HCT116 (cell line): ENCODE measurements at regions not wholly inside any gene's neighbourhood (a gene's known extent, or its start where the extent isn't known, plus 50 kb on each side); places are given as distances from the start of the nearest gene placed in this dataset.

Source experiments
- ATAC-seq: fragments of 200-7000 bp; cut with Tn5 transposase; 2 replicates; pipeline ENCODE4 v1.9.1; 2020; ENCODE audit warnings: mild to moderate bottlenecking, moderate library complexity
- BruUV-seq: library from RNA; stranded (reverse); fragments of 400-500 nt; replicated peaks from 2 replicates; lab custom pipeline; 2021; lab: Mats Ljungman, UMichigan
- CTCF ChIA-PET: fragments of 300-600 bp; sonication (Branson Sonifier 250); formaldehyde crosslinking; loops from one replicate; lab custom pipeline; 2021; ENCODE audit warnings: antibody characterized with exemption; lab: Charles Lee
- POLR2A ChIA-PET: fragments of 300-600, 350-600 bp; sonication (Branson Sonifier 250); formaldehyde crosslinking; loops from one replicate; lab custom pipeline; 2021; ENCODE audit warnings: antibody characterized with exemption; lab: Charles Lee
- RAD21 ChIA-PET, 2 experiments: fragments of 300-600 bp; sonication (Branson Sonifier 250); formaldehyde crosslinking; loops; one replicate each; lab custom pipeline; 2023; ENCODE audit warnings: low total read pairs in 2 of 2; ENCODE audit not compliant: uncharacterized antibody in 2 of 2, unreplicated experiment in 2 of 2, low non-redundant PET in 1 of 2; lab: Charles Lee
- DNase-seq: peaks from one replicate; pipeline ENCODE4 v3.0.0-alpha.2; 2010; ENCODE audit warnings: low read depth, low spot score
- H2AFZ ChIP-seq: fragments of 200-600 bp; shearing (Covaris generic), sonication (generic); 2 replicates; pipeline ENCODE4 v1.6.1; 2017; ENCODE audit warnings: low read depth, mixed run types, mixed read lengths, antibody characterized with exemption, low read length; ENCODE audit not compliant: poor library complexity, severe bottlenecking
- H3K27ac ChIP-seq: 2 replicates; pipeline ENCODE4 v1.5.1; 2012; ENCODE audit warnings: low read depth, low read length
- H3K27me3 ChIP-seq: fragments of 200-600 bp; sonication (generic); 2 replicates; pipeline ENCODE4 v1.6.1; 2016; ENCODE audit warnings: mixed run types, low read length, mixed read lengths; ENCODE audit not compliant: insufficient read depth
- H3K36me3 ChIP-seq, 2 experiments: fragments of 200-500 bp in 1 of 2; fragments of 200-600 bp in 1 of 2; sonication (Bioruptor generic) in 1 of 2; sonication (generic) in 1 of 2; 2 replicates each; pipeline versions ENCODE4 v1.5.1 to v1.6.1; 2014 to 2016; ENCODE audit warnings: low read length in 2 of 2, inconsistent platforms in 1 of 2, mixed read lengths in 1 of 2, mixed run types in 1 of 2; ENCODE audit not compliant: insufficient read depth in 2 of 2, control insufficient read depth in 1 of 2
- H3K4me1 ChIP-seq, 2 experiments: fragments of 200-600 bp in 1 of 2; sonication (generic) in 1 of 2; 2 replicates each; pipeline versions ENCODE4 v1.5.1 to v1.6.1; 2012 to 2017; ENCODE audit warnings: low read length in 2 of 2, inconsistent platforms in 1 of 2, mild to moderate bottlenecking in 1 of 2, mixed read lengths in 1 of 2, mixed run types in 1 of 2, moderate library complexity in 1 of 2; ENCODE audit not compliant: insufficient read depth in 2 of 2, control insufficient read depth in 1 of 2
- H3K4me2 ChIP-seq: fragments of 200-600 bp; sonication (generic); 2 replicates; pipeline ENCODE4 v1.6.1; 2017; ENCODE audit warnings: mixed run types, low read length, mixed read lengths
- H3K4me3 ChIP-seq, 2 experiments: fragments of 200-600 bp in 1 of 2; sonication (generic) in 1 of 2; replicated peaks in 1 of 2; 2 replicates each; pipeline ENCODE4 v1.5.1; 2011 to 2016; ENCODE audit warnings: low read length in 2 of 2, control low read depth in 1 of 2, low read depth in 1 of 2, mild to moderate bottlenecking in 1 of 2, mixed read lengths in 1 of 2, mixed run types in 1 of 2
- H3K79me2 ChIP-seq: fragments of 200-600 bp; sonication (generic); 2 replicates; pipeline ENCODE4 v1.6.1; 2017; ENCODE audit warnings: mild to moderate bottlenecking, mixed run types, low read length, moderate library complexity, mixed read lengths; ENCODE audit not compliant: insufficient read depth
- H3K9ac ChIP-seq: fragments of 200-600 bp; sonication (generic); 2 replicates; pipeline ENCODE4 v1.6.1; 2016; ENCODE audit warnings: low read length, mixed read lengths
- H3K9me2 ChIP-seq: fragments of 200-600 bp; sonication (generic), shearing (Covaris generic); 2 replicates; pipeline ENCODE4 v1.6.1; 2017; ENCODE audit warnings: mixed run types, mild to moderate bottlenecking, moderate library complexity; ENCODE audit not compliant: insufficient read depth
- H3K9me3 ChIP-seq, 2 experiments: fragments of 200-500 bp in 1 of 2; fragments of 200-600 bp in 1 of 2; sonication (Bioruptor generic) in 1 of 2; sonication (generic) in 1 of 2; 2 replicates each; pipeline ENCODE4 v1.6.1; 2014 to 2017; ENCODE audit warnings: low read length in 2 of 2, mixed read lengths in 2 of 2, inconsistent platforms in 1 of 2, low read depth in 1 of 2, mild to moderate bottlenecking in 1 of 2, mixed run types in 1 of 2, moderate library complexity in 1 of 2; ENCODE audit not compliant: control insufficient read depth in 1 of 2, insufficient read depth in 1 of 2
- H4K20me1 ChIP-seq: fragments of 200-600 bp; sonication (generic), shearing (Covaris generic); 2 replicates; pipeline ENCODE4 v1.6.1; 2017; ENCODE audit warnings: mixed run types, mild to moderate bottlenecking, moderate library complexity; ENCODE audit not compliant: insufficient read depth
- CBX3 ChIP-seq: IDR thresholded peaks from 2 replicates; pipeline ENCODE4 v1.6.1; 2012; ENCODE audit warnings: low read depth
- ELF1 ChIP-seq: IDR thresholded peaks from 2 replicates; pipeline ENCODE4 v1.6.1; 2012; ENCODE audit warnings: low read depth, borderline replicate concordance
- EZH2phosphoT487 ChIP-seq: fragments of 200-600 bp; IDR thresholded peaks from 2 replicates; pipeline ENCODE4 v1.6.1; 2018; ENCODE audit warnings: antibody characterized with exemption, borderline replicate concordance
- TCF7L2 ChIP-seq: IDR thresholded peaks from 2 replicates; pipeline ENCODE4 v1.7.0; 2011; ENCODE audit warnings: borderline replicate concordance, inconsistent platforms; ENCODE audit not compliant: insufficient read depth, insufficient read length; ENCODE audit errors: extremely low read depth
- ZFX ChIP-seq: fragments of 450-650 bp; IDR thresholded peaks from 2 replicates; pipeline ENCODE4 v1.6.1; 2017
- intact Hi-C: fragments of 100-400 bp; cut with micrococcal nuclease; formaldehyde crosslinking; loops from 2 replicates; pipeline ENCODE4 v1.10.0; 2022
- TF ChIP-seq, protein P1 (sequence below): IDR thresholded peaks from 2 replicates; pipeline ENCODE4 v1.6.1; 2012; ENCODE audit warnings: low read depth
- TF ChIP-seq, protein P2 (sequence below), 3 experiments: fragments of 200-600 bp in 1 of 3; sonication (generic) in 1 of 3; IDR thresholded peaks in 2 of 3; conservative IDR thresholded peaks in 1 of 3; 2 replicates each; pipeline ENCODE4 v1.5.1; 2012 to 2017; ENCODE audit warnings: low read depth in 2 of 3, low read length in 2 of 3, antibody characterized with exemption in 1 of 3, borderline replicate concordance in 1 of 3, control low read depth in 1 of 3, mild to moderate bottlenecking in 1 of 3, mixed read lengths in 1 of 3, mixed run types in 1 of 3, moderate library complexity in 1 of 3; ENCODE audit not compliant: insufficient read depth in 1 of 3
- TF ChIP-seq, protein P3 (sequence below): IDR thresholded peaks from 2 replicates; pipeline ENCODE4 v1.6.1; 2012
- TF ChIP-seq, protein P4 (sequence below): IDR thresholded peaks from 2 replicates; pipeline ENCODE4 v1.6.1; 2011; ENCODE audit warnings: mild to moderate bottlenecking, low read length, moderate library complexity; ENCODE audit not compliant: insufficient replicate concordance; ENCODE audit errors: extremely low read depth
- TF ChIP-seq, protein P5 (sequence below): IDR thresholded peaks from 2 replicates; pipeline ENCODE4 v1.6.1; 2012

DNA sequence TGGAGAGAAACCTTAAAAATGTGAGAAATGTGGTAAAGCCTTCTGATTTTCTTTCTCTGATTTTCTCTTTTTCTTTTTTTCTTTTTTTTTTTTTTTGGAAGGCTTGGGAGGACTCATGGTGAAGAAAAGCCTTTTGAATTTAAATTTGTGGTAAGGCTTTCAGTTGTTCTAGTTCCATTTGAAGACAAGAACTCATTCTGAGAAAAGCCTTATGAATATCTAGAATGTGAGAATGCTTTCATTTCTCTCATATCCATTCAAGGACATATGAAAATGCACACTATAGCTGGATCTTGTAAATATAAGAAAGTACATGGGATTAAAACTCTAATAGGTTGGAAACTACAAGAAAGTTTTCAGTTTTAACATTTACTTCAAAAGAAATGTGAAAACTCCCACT is 1045.2 kb upstream of the NRXN1 start:
- DNase-seq (no peak), ATAC-seq (no peak)
- Histone ChIP-seq H3K9me3 (no peaks in the 10 kb centered on the region), H3K4me1 (peaks cover 0 to 13% of the 10 kb centered on the region in 2 experiments; a peak in 2 of 4 replicates), H3K36me3 (no peaks in the 10 kb centered on the region), H3K4me3 (no peak overlapping the region), H4K20me1 (no peaks in the 10 kb centered on the region), H3K4me2 (no peak overlapping the region), H3K9ac (no peak overlapping the region), H3K27me3 (no peaks in the 10 kb centered on the region), H2AFZ (no peak overlapping the region), H3K9me2 (no peaks in the 10 kb centered on the region), H3K79me2 (no peaks in the 10 kb centered on the region), H3K27ac (no peak overlapping the region)
- ChIA-PET RAD21 (no interaction called here), CTCF (no interaction called here), POLR2A (no interaction called here)
- intact Hi-C loops: no loop called here
- TF ChIP-seq, protein P1, sequence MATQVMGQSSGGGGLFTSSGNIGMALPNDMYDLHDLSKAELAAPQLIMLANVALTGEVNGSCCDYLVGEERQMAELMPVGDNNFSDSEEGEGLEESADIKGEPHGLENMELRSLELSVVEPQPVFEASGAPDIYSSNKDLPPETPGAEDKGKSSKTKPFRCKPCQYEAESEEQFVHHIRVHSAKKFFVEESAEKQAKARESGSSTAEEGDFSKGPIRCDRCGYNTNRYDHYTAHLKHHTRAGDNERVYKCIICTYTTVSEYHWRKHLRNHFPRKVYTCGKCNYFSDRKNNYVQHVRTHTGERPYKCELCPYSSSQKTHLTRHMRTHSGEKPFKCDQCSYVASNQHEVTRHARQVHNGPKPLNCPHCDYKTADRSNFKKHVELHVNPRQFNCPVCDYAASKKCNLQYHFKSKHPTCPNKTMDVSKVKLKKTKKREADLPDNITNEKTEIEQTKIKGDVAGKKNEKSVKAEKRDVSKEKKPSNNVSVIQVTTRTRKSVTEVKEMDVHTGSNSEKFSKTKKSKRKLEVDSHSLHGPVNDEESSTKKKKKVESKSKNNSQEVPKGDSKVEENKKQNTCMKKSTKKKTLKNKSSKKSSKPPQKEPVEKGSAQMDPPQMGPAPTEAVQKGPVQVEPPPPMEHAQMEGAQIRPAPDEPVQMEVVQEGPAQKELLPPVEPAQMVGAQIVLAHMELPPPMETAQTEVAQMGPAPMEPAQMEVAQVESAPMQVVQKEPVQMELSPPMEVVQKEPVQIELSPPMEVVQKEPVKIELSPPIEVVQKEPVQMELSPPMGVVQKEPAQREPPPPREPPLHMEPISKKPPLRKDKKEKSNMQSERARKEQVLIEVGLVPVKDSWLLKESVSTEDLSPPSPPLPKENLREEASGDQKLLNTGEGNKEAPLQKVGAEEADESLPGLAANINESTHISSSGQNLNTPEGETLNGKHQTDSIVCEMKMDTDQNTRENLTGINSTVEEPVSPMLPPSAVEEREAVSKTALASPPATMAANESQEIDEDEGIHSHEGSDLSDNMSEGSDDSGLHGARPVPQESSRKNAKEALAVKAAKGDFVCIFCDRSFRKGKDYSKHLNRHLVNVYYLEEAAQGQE: no peak
- TF ChIP-seq CBX3: no peak
- no peak for TF ChIP-seq ZFX
- no peak for TF ChIP-seq ELF1
- TF ChIP-seq, protein P2, sequence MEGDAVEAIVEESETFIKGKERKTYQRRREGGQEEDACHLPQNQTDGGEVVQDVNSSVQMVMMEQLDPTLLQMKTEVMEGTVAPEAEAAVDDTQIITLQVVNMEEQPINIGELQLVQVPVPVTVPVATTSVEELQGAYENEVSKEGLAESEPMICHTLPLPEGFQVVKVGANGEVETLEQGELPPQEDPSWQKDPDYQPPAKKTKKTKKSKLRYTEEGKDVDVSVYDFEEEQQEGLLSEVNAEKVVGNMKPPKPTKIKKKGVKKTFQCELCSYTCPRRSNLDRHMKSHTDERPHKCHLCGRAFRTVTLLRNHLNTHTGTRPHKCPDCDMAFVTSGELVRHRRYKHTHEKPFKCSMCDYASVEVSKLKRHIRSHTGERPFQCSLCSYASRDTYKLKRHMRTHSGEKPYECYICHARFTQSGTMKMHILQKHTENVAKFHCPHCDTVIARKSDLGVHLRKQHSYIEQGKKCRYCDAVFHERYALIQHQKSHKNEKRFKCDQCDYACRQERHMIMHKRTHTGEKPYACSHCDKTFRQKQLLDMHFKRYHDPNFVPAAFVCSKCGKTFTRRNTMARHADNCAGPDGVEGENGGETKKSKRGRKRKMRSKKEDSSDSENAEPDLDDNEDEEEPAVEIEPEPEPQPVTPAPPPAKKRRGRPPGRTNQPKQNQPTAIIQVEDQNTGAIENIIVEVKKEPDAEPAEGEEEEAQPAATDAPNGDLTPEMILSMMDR (IDR thresholded peaks at IDR 0.05 in 2 of 3, conservative IDR thresholded peaks at IDR 0.05 in 1 of 3; ENCODE audit: borderline replicate concordance in 1 of 3, insufficient read depth in 1 of 3, low read depth in 2 of 3, low read length in 2 of 3): no peak
- TF ChIP-seq, protein P3, sequence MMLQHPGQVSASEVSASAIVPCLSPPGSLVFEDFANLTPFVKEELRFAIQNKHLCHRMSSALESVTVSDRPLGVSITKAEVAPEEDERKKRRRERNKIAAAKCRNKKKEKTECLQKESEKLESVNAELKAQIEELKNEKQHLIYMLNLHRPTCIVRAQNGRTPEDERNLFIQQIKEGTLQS: no peak
- TF ChIP-seq, protein P4, sequence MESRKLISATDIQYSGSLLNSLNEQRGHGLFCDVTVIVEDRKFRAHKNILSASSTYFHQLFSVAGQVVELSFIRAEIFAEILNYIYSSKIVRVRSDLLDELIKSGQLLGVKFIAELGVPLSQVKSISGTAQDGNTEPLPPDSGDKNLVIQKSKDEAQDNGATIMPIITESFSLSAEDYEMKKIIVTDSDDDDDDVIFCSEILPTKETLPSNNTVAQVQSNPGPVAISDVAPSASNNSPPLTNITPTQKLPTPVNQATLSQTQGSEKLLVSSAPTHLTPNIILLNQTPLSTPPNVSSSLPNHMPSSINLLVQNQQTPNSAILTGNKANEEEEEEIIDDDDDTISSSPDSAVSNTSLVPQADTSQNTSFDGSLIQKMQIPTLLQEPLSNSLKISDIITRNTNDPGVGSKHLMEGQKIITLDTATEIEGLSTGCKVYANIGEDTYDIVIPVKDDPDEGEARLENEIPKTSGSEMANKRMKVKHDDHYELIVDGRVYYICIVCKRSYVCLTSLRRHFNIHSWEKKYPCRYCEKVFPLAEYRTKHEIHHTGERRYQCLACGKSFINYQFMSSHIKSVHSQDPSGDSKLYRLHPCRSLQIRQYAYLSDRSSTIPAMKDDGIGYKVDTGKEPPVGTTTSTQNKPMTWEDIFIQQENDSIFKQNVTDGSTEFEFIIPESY: no peak
- TF ChIP-seq TCF7L2: no peak
- no peak for TF ChIP-seq EZH2phosphoT487
- TF ChIP-seq, protein P5, sequence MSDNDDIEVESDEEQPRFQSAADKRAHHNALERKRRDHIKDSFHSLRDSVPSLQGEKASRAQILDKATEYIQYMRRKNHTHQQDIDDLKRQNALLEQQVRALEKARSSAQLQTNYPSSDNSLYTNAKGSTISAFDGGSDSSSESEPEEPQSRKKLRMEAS: no peak
- no TSS peak for BruUV-seq
